Natural killer cell treated with Interleukin-12 subunit alpha and Interleukin-12 subunit beta and Interleukin-15 and Interleukin-18, amount 100 ng/mL, for 72 hours (primary cell): ENCODE measurements at regions not wholly inside any gene's neighbourhood (a gene's known extent, or its start where the extent isn't known, plus 50 kb on each side); places are given as distances from the start of the nearest gene placed in this dataset.

Experiments
- ATAC-seq, 2 donors: fragments of 150-1000 bp; cut with Tn5 transposase in 1 of 2; sonication (Bioruptor Pico), chemical (Tn5 transposase) in 1 of 2; 2 replicates each; pipeline ENCODE4 v1.10.0; 2021
- DNase-seq: peaks from one replicate; pipeline ENCODE4 v3.0.0; 2022; ENCODE audit warnings: low spot score
- H3K27ac Mint-ChIP-seq, 2 donors: 1 replicate in 1 of 2; 2 replicates in 1 of 2; pipeline ENCODE4 v1.8.0; 2022; ENCODE audit warnings: mixed read lengths in 2 of 2, mild to moderate bottlenecking in 1 of 2, moderate library complexity in 1 of 2
- H3K27me3 Mint-ChIP-seq, 2 donors: 1 replicate in 1 of 2; 2 replicates in 1 of 2; pipeline ENCODE4 v1.8.0; 2022; ENCODE audit warnings: mixed read lengths in 2 of 2
- H3K36me3 Mint-ChIP-seq: one replicate; pipeline ENCODE4 v1.8.0; 2022; ENCODE audit warnings: mixed read lengths
- H3K4me1 Mint-ChIP-seq, 2 donors: 1 replicate in 1 of 2; 2 replicates in 1 of 2; pipeline ENCODE4 v1.8.0; 2022; ENCODE audit warnings: low read depth in 2 of 2, mixed read lengths in 2 of 2, mild to moderate bottlenecking in 1 of 2
- H3K4me3 Mint-ChIP-seq: one replicate; pipeline ENCODE4 v1.8.0; 2022; ENCODE audit warnings: mixed read lengths
- H3K9me3 Mint-ChIP-seq: 2 replicates; pipeline ENCODE4 v1.8.0; 2022; ENCODE audit warnings: mixed read lengths

DNA sequence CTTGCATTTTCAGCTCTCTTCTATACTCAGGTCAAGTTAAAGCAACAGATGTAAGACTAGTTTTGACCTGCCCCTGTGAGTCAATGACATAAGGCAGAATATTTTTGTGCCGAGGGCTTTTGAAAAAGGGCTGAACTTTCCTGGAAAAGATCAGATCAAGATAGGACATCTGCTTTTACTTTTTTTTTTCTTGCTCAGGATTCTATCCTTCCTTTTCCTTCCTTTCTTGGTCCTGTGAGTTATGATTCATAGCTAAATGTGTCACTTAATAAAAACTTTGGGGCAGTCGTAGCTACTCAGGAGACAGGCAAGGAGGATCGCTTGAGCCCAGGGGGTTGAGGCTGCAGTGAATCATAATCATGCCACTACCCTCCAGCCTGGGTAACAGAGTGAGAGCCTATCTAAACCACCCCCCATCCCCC lies 84.3 kb upstream of the BRINP1 start:
- Mint-ChIP-seq H3K4me3 (no peak overlapping the region), H3K9me3 (peaks cover 14% of the 10 kb centered on the region), H3K36me3 (no peaks in the 10 kb centered on the region), H3K27ac (no peak overlapping the region), H3K27me3 (peaks cover 0 to 6% of the 10 kb centered on the region in 2 donors), H3K4me1 (no peaks in the 10 kb centered on the region)
- DNase-seq (no peak), ATAC-seq (no peak)

DNA sequence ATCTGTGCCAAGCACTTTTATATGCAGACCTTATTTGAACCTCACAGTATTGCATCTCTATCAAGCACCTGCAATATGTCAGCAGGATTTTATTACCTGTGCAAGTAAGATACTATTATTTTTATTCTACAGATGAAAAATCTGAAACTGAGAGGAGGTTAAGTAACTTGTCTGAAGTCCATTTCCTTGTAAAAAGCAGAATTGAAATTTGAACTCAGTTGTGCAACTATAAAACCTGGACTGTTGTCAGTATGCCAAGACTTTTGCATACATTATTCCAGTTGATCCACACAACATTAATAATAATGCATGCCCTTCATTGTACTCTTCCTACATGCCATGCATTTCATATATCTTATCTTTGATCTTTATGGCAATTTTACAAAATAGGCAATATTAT lies 82.2 kb upstream of the BRINP1 start:
- Mint-ChIP-seq H3K36me3 (no peaks in the 10 kb centered on the region), H3K4me1 (no peaks in the 10 kb centered on the region), H3K27ac (no peak overlapping the region), H3K9me3 (peaks cover 14% of the 10 kb centered on the region), H3K4me3 (no peak overlapping the region), H3K27me3 (peaks cover 0 to 6% of the 10 kb centered on the region in 2 donors)
- ATAC-seq (no peak), DNase-seq (no peak)

DNA sequence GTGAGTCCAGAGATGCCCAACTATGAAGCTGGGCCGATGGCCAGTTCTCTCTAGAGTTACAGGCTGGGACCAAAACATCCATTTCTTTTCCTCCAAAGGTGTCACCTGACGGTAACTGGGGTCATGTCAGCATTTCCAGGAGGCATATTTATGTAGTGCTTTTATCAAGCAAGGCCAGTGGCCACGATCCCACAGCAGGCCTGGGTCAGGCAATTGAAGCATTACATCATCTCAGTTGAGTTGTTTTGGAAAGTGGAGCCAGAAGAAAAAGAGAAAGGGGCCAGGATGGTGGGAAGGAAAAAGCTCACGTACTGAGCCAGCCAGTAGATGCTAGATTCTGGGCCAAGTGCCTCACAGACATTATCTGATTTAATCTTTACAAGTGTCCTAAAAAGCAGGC lies 73.9 kb upstream of the BRINP1 start:
- no peak overlapping the region for H3K27ac Mint-ChIP-seq
- peaks cover 0 to 3% of the 10 kb centered on the region in 2 donors for H3K27me3 Mint-ChIP-seq
- no peak for DNase-seq
- no peak for ATAC-seq
- no peaks in the 10 kb centered on the region for H3K4me1 Mint-ChIP-seq
- H3K9me3 Mint-ChIP-seq: peaks cover 3% of the 10 kb centered on the region
- no peak overlapping the region for H3K4me3 Mint-ChIP-seq
- H3K36me3 Mint-ChIP-seq: no peaks in the 10 kb centered on the region

DNA sequence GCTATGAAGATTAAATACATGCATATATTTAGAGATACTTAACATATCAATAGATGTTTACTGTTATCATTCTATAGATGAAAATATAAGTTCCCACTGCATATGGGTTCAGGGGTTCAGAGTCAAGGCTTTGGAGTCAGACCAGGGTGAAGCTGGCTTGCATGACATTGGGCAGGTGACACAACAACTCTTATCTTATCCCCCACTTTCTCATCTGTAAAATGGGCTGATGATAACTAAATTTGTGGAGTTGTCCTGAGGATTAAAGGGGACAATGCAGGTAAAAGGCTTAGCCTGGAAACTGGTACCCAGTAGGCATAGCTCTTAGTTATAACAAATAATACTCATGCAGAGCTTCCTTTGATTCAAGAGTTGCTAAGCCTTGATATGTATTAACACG lies 72.6 kb upstream of the BRINP1 start:
- Mint-ChIP-seq H3K4me3 (no peak overlapping the region), H3K27me3 (peaks cover 0 to 3% of the 10 kb centered on the region in 2 donors), H3K9me3 (peaks cover 3% of the 10 kb centered on the region), H3K4me1 (no peaks in the 10 kb centered on the region), H3K27ac (no peak overlapping the region), H3K36me3 (no peaks in the 10 kb centered on the region)
- ATAC-seq: no peak
- DNase-seq: no peak

DNA sequence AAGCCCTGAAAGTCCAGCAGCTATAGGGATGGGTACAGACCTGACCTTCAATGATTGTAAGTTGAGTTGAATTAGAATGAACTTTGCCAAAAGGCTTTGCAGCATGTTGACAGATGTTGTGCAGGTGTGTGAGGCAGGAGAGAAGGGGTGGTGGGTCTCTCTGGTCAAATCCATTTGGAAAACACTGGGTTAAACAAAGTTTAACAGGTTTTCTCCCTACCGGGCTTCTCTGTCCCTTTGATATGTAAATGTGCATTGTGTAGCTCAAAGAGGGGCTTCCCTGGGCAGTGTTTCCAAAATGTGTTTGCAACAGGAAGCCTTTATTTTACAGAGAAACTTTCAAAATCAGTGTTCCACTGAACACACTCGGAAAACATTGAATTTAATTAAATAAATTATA lies 72.1 kb upstream of the BRINP1 start:
- DNase-seq (no peak), ATAC-seq (no peak)
- Mint-ChIP-seq H3K9me3 (peaks cover 3% of the 10 kb centered on the region), H3K36me3 (no peaks in the 10 kb centered on the region), H3K4me1 (no peaks in the 10 kb centered on the region), H3K27me3 (peaks cover 0 to 3% of the 10 kb centered on the region in 2 donors), H3K4me3 (no peak overlapping the region), H3K27ac (no peak overlapping the region)

- peaks cover 3% of the 10 kb centered on the region for H3K9me3 Mint-ChIP-seq
- ATAC-seq (no peak), DNase-seq (no peak)
- H3K4me3 Mint-ChIP-seq: no peak overlapping the region
- H3K36me3 Mint-ChIP-seq: no peaks in the 10 kb centered on the region
- no peak overlapping the region for H3K27ac Mint-ChIP-seq
- no peaks in the 10 kb centered on the region for H3K4me1 Mint-ChIP-seq
- H3K27me3 Mint-ChIP-seq: no peaks in the 10 kb centered on the region
These were observed 67.0 kb upstream of the BRINP1 start for GRCh38 chr9:119436261-119436660.

GRCh38 chr9:119435076-119435475 lies 65.8 kb upstream of the BRINP1 start:
- no peaks in the 10 kb centered on the region for H3K4me1 Mint-ChIP-seq
- H3K27ac Mint-ChIP-seq: no peak overlapping the region
- H3K36me3 Mint-ChIP-seq: no peaks in the 10 kb centered on the region
- no peak for DNase-seq
- ATAC-seq: no peak
- H3K27me3 Mint-ChIP-seq: no peaks in the 10 kb centered on the region
- no peak overlapping the region for H3K4me3 Mint-ChIP-seq
- peaks cover 3% of the 10 kb centered on the region for H3K9me3 Mint-ChIP-seq

- Mint-ChIP-seq H3K27me3 (no peaks in the 10 kb centered on the region), H3K4me1 (no peaks in the 10 kb centered on the region), H3K9me3 (no peaks in the 10 kb centered on the region), H3K27ac (no peak overlapping the region), H3K36me3 (no peaks in the 10 kb centered on the region), H3K4me3 (no peak overlapping the region)
- ATAC-seq (no peak), DNase-seq (no peak)
These were observed 63.2 kb upstream of the BRINP1 start for GRCh38 chr9:119432428-119432827.

DNA sequence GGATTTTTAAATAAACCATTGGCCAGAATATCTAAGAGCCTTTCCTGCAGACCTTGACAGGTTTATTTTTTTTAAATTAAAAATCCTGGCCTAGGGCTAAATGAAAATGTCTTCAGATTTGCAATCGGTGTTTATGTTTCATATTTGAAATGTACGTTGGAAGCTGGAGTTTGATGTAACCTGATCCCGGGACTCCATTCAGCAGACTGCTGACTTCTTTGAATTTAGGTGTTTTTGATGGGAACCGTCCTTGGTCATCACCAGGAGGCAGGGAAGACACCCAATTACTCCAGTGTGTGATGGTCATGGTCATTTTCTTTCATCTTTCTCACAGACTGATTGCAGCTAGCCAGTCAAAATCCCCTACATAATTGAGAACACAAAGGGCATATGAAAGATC lies 60.1 kb upstream of the BRINP1 start:
- H3K27me3 Mint-ChIP-seq: no peaks in the 10 kb centered on the region
- H3K36me3 Mint-ChIP-seq: no peaks in the 10 kb centered on the region
- H3K9me3 Mint-ChIP-seq: no peaks in the 10 kb centered on the region
- no peaks in the 10 kb centered on the region for H3K4me1 Mint-ChIP-seq
- DNase-seq (no peak), ATAC-seq (no peak)
- H3K4me3 Mint-ChIP-seq: no peak overlapping the region
- H3K27ac Mint-ChIP-seq: no peak overlapping the region

DNA sequence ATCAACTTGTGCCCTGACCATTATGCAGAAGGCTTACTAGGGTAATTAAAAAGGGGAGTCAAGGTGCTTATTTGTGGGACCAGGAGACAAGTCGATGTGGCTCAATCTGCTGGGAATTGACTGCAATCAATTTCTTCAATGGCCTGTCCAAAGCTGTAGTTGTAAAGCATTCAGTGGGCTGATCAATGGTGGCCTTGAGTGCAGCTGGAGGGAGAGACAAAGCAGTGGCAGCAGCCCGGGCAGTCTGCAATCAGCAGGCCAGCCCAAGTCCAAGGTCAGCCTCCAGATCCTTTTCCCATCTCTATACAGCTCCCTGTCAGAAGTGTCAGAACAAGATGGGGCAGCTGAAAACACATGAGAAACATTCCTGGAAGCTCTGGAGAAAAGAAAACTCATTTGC lies 51.0 kb upstream of the BRINP1 start:
- H3K27ac Mint-ChIP-seq: no peak overlapping the region
- no peak for ATAC-seq

More for the DNA sequence above, 51.0 kb upstream of the BRINP1 start:
- Mint-ChIP-seq H3K9me3 (no peaks in the 10 kb centered on the region), H3K27me3 (no peaks in the 10 kb centered on the region), H3K4me3 (no peak overlapping the region), H3K36me3 (no peaks in the 10 kb centered on the region), H3K4me1 (no peaks in the 10 kb centered on the region)
- no peak for DNase-seq
